Fibroblast of lung (primary cell): ENCODE measurements at regions not wholly inside any gene's neighbourhood (a gene's known extent, or its start where the extent isn't known, plus 50 kb on each side); places are given as distances from the start of the nearest gene placed in this dataset.

Experiments
- DNase-seq, 2 donors: peaks; one replicate each; pipeline versions ENCODE4 v3.0.0 to v3.0.0-alpha.2; 2010; ENCODE audit warnings: low read depth in 2 of 2
- H2AFZ ChIP-seq: 2 replicates; pipeline ENCODE4 v1.5.1; 2012; ENCODE audit warnings: low read length, control low read depth, inconsistent platforms
- H3K27ac ChIP-seq: 2 replicates; pipeline ENCODE4 v1.5.1; 2011; ENCODE audit warnings: low read length, control low read depth; ENCODE audit not compliant: insufficient read depth
- H3K27me3 ChIP-seq: 2 replicates; pipeline ENCODE4 v1.5.1; 2011; ENCODE audit warnings: mild to moderate bottlenecking, low read length; ENCODE audit not compliant: control insufficient read depth, insufficient read depth
- H3K36me3 ChIP-seq: 2 replicates; pipeline ENCODE4 v1.5.1; 2011; ENCODE audit warnings: low read length; ENCODE audit not compliant: control insufficient read depth, insufficient read depth
- H3K4me1 ChIP-seq: 2 replicates; pipeline ENCODE4 v1.5.1; 2011; ENCODE audit warnings: low read length; ENCODE audit not compliant: control insufficient read depth, insufficient read depth; ENCODE audit errors: extremely low read depth
- H3K4me2 ChIP-seq: 2 replicates; pipeline ENCODE4 v1.5.1; 2011; ENCODE audit warnings: low read length, control low read depth; ENCODE audit not compliant: insufficient read depth; ENCODE audit errors: extremely low read depth
- H3K4me3 ChIP-seq, 4 experiments: fragments of 200-600 bp in 1 of 4; sonication (generic) in 1 of 4; replicated peaks in 1 of 4; 2 replicates each; pipeline ENCODE4 v1.5.1; 2011 to 2016; ENCODE audit warnings: low read length in 4 of 4, low read depth in 3 of 4, mild to moderate bottlenecking in 3 of 4, control low read depth in 2 of 4, inconsistent platforms in 1 of 4, mixed read lengths in 1 of 4; ENCODE audit not compliant: insufficient read depth in 1 of 4; ENCODE audit errors: control extremely low read depth in 1 of 4
- H3K79me2 ChIP-seq: 2 replicates; pipeline ENCODE4 v1.5.1; 2012; ENCODE audit warnings: mild to moderate bottlenecking, low read length, inconsistent platforms; ENCODE audit not compliant: control insufficient read depth, insufficient read depth
- H3K9ac ChIP-seq: 2 replicates; pipeline ENCODE4 v1.5.1; 2011; ENCODE audit warnings: mild to moderate bottlenecking, low read length, control low read depth; ENCODE audit not compliant: insufficient read depth
- H3K9me3 ChIP-seq: 2 replicates; pipeline ENCODE4 v1.5.1; 2012; ENCODE audit warnings: low read depth, low read length; ENCODE audit not compliant: control insufficient read depth, insufficient read depth
- H4K20me1 ChIP-seq: 2 replicates; pipeline ENCODE4 v1.5.1; 2011; ENCODE audit warnings: low read length; ENCODE audit not compliant: control insufficient read depth, insufficient read depth; ENCODE audit errors: extremely low read depth
- CTCF ChIP-seq, 2 donors: IDR thresholded peaks in 1 of 2; conservative IDR thresholded peaks in 1 of 2; 1 replicate in 1 of 2; 2 replicates in 1 of 2; pipeline ENCODE4 v1.5.1; 2011 to 2012; ENCODE audit warnings: low read length in 2 of 2, control low read depth in 1 of 2, inconsistent platforms in 1 of 2, low read depth in 1 of 2, mild to moderate bottlenecking in 1 of 2
- EZH2 ChIP-seq: IDR thresholded peaks from 2 replicates; pipeline ENCODE4 v1.5.1; 2012; ENCODE audit warnings: low read length, control low read depth, mild to moderate bottlenecking; ENCODE audit errors: missing control alignments

DNA sequence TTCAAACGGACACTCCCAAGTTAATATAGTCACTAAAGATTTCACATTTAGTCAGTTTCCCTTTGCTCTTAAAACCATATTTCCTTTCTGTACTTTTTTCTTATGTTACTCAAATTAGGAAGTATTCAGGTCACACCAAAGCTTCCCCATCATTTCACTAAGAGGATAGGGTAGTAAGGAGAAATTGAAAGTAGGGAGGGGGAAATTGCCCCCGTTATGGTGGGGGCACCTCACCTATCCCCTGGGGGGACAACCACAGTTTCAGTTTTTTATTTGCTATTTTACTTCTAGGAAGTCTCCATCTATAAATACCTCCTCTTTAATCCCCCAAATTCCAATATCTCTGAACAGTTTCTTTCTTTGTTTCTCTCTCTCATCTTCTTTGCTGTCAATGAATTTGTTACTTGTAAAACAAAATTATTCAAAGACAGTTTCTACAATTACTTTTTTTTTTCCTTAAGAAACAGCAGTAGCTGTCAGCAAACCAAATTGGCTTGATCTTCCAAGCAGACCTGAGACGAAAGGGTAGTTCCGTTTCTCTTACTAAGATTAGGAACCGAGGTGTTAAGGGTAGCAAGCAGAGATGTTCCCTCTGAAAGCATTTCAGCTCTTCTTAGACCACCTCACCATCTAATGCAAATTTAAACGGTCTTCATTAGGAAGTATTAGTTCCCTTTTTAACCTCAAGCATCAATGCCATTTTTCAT, 160.2 kb upstream of the KLF3 start:
- Histone ChIP-seq H2AFZ (no peak overlapping the region), H3K9ac (no peak overlapping the region), H4K20me1 (no peaks in the 10 kb centered on the region), H3K4me3 (no peak overlapping the region), H3K27me3 (peaks cover 4% of the 10 kb centered on the region), H3K9me3 (no peaks in the 10 kb centered on the region), H3K79me2 (no peaks in the 10 kb centered on the region), H3K4me2 (no peak overlapping the region), H3K27ac (no peak overlapping the region), H3K36me3 (no peaks in the 10 kb centered on the region), H3K4me1 (no peaks in the 10 kb centered on the region)
- no peak for TF ChIP-seq EZH2
- TF ChIP-seq CTCF (conservative IDR thresholded peaks at IDR 0.05 in 1 of 2, IDR thresholded peaks at IDR 0.05 in 1 of 2; ENCODE audit: low read depth in 1 of 2, low read length in 2 of 2): no peak
- no peak for DNase-seq

DNA sequence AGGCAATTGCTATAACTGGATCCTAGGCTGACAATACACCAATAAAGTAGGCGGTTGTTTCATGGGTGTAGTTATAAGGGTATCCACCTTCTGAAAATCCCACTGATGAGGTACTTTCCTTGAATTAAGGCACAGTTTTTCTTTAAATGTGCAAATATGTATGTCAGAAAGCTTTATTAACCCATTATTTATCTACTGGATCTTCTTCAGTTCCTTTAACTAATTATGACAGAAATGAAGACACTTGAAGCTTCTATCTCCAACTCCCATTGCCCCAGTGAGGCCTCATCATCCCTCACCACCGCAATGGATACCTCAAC, 159.6 kb upstream of the KLF3 start:
- Histone ChIP-seq H3K4me3 (no peak overlapping the region), H2AFZ (no peak overlapping the region), H3K9ac (no peak overlapping the region), H3K9me3 (no peaks in the 10 kb centered on the region), H3K36me3 (no peaks in the 10 kb centered on the region), H3K4me1 (no peaks in the 10 kb centered on the region), H3K4me2 (no peak overlapping the region), H3K79me2 (no peaks in the 10 kb centered on the region), H4K20me1 (no peaks in the 10 kb centered on the region), H3K27ac (no peak overlapping the region), H3K27me3 (peaks cover 4% of the 10 kb centered on the region)
- TF ChIP-seq EZH2 (no peak), CTCF (conservative IDR thresholded peaks at IDR 0.05 in 1 of 2, IDR thresholded peaks at IDR 0.05 in 1 of 2; ENCODE audit: low read depth in 1 of 2, low read length in 2 of 2) (no peak)
- DNase-seq: no peak

DNA sequence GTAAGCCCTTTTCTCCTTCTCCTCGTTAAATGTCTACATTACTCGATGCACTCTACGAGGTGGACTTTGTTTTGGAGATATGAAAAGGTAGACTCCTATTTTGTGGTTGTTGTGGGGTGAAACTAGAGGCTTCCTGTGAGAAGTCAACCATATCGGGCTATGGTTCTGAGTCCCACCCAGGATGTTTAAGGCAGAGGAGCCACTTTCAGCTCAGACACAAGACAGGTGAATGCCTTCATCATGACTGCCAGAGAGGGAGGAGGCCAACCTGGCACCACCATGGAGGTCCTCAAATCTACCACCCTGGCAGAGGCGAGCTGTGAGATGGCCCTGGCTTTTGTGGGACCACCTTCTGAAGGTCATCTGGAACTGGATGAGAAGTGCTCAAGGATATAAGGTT, 154.4 kb upstream of the KLF3 start:
- no peak for TF ChIP-seq CTCF (conservative IDR thresholded peaks at IDR 0.05 in 1 of 2, IDR thresholded peaks at IDR 0.05 in 1 of 2; ENCODE audit: low read depth in 1 of 2, low read length in 2 of 2)
- no peak for TF ChIP-seq EZH2
- no peaks in the 10 kb centered on the region for H3K9me3 ChIP-seq
- no peak for DNase-seq
- H3K36me3 ChIP-seq: no peaks in the 10 kb centered on the region
- no peaks in the 10 kb centered on the region for H4K20me1 ChIP-seq
- no peak overlapping the region for H3K4me3 ChIP-seq
- H3K4me1 ChIP-seq: no peaks in the 10 kb centered on the region
- no peak overlapping the region for H2AFZ ChIP-seq
- H3K27me3 ChIP-seq: peaks cover 4% of the 10 kb centered on the region
- no peak overlapping the region for H3K27ac ChIP-seq
- no peak overlapping the region for H3K9ac ChIP-seq
- no peaks in the 10 kb centered on the region for H3K79me2 ChIP-seq
- no peak overlapping the region for H3K4me2 ChIP-seq
